ENCODE measurements at regions not wholly inside any gene's neighbourhood (a gene's known extent, or its start where the extent isn't known, plus 50 kb on each side); places are given as distances from the start of the nearest gene placed in this dataset.

GRCh38 chr2:12083713-12084419 lies 337.4 kb downstream of the LPIN1 start:
- 85 to 89% (median 88%) methylated on average over 5 of the region's 5 CpGs for whole genome bisulfite sequencing, 4 donors
- Histone ChIP-seq H3K4me1 (replicated peaks in 1 of 2) (no peaks in the 10 kb centered on the region), H3K27ac (no peak overlapping the region), H3K27me3 (no peaks in the 10 kb centered on the region), H3K36me3 (replicated peaks in 1 of 2) (no peaks in the 10 kb centered on the region), H3K9me3 (replicated peaks in 1 of 3) (no peaks in the 10 kb centered on the region), H3K4me3 (no peak overlapping the region)
- intact Hi-C loops (cut with DNase I), result no loop called here
- TF ChIP-seq, protein P1, sequence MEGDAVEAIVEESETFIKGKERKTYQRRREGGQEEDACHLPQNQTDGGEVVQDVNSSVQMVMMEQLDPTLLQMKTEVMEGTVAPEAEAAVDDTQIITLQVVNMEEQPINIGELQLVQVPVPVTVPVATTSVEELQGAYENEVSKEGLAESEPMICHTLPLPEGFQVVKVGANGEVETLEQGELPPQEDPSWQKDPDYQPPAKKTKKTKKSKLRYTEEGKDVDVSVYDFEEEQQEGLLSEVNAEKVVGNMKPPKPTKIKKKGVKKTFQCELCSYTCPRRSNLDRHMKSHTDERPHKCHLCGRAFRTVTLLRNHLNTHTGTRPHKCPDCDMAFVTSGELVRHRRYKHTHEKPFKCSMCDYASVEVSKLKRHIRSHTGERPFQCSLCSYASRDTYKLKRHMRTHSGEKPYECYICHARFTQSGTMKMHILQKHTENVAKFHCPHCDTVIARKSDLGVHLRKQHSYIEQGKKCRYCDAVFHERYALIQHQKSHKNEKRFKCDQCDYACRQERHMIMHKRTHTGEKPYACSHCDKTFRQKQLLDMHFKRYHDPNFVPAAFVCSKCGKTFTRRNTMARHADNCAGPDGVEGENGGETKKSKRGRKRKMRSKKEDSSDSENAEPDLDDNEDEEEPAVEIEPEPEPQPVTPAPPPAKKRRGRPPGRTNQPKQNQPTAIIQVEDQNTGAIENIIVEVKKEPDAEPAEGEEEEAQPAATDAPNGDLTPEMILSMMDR (IDR thresholded peaks at IDR 0.05), result no peak
- TF ChIP-seq POLR2A (IDR thresholded peaks at IDR 0.05), result no peak
- no peak for DNase-seq

GRCh38 chr2:12087175-12087574 lies 340.7 kb downstream of the LPIN1 start:
- Histone ChIP-seq H3K4me3 (no peak overlapping the region), H3K36me3 (replicated peaks in 1 of 2) (no peaks in the 10 kb centered on the region), H3K4me1 (replicated peaks in 1 of 2) (no peaks in the 10 kb centered on the region), H3K9me3 (replicated peaks in 1 of 3) (no peaks in the 10 kb centered on the region), H3K27me3 (no peaks in the 10 kb centered on the region), H3K27ac (no peak overlapping the region)
- intact Hi-C loops (cut with DNase I), result no loop called here
- WGBS, 4 donors, result 68 to 83% (median 79%) methylated on average over 2 of the region's 2 CpGs
- TF ChIP-seq, protein P1 (IDR thresholded peaks at IDR 0.05), result no peak
- TF ChIP-seq POLR2A (IDR thresholded peaks at IDR 0.05), result no peak
- DNase-seq, result no peak

DNA sequence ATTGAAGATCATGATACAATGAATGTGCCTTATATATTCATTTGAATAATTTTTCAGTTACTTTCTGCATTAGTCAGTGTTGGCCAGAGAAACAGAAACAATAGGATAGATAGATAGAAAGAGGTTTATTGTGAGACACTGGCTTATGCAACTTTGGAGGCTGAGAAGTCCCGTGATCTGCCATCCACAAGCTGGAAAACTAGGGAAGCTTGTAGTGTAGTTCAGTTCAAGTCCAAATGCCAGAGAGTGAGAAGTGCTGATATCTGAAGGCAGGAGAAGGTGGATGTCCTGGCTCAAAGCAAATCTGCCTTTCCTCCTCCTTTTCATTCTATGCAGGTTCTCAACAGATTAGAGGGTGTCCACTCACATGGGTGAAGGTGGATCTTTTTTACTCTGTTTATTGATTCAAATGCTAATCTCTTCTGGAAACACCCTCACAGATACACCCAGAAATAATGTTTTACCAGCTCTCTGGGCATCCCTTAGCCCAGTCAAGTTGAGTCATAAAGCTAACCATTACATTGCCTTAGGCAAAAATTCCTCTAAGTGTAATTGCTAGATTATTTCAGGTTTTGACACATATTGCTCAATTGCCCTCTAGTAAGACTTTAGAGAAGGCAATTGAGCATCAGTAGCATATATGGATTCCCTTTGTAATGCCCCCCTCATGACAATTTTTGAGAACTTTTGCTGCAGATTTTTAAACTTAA lies 341.4 kb downstream of the LPIN1 start:
- H3K9me3 ChIP-seq (replicated peaks in 1 of 3), result no peaks in the 10 kb centered on the region

GRCh38 chr2:12089001-12089400 lies 342.6 kb downstream of the LPIN1 start:
- Histone ChIP-seq H3K27me3 (no peaks in the 10 kb centered on the region), H3K27ac (no peak overlapping the region), H3K4me3 (no peak overlapping the region), H3K9me3 (replicated peaks in 1 of 3) (no peaks in the 10 kb centered on the region), H3K4me1 (replicated peaks in 1 of 2) (no peaks in the 10 kb centered on the region), H3K36me3 (replicated peaks in 1 of 2) (no peaks in the 10 kb centered on the region)
- WGBS, 4 donors, result 88 to 94% (median 90%) methylated on average over 1 of the region's 1 CpG
- TF ChIP-seq, protein P1 (IDR thresholded peaks at IDR 0.05), result no peak
- no peak for TF ChIP-seq POLR2A (IDR thresholded peaks at IDR 0.05)
- no peak for DNase-seq
- intact Hi-C loops (cut with DNase I), result no loop called here

More for the DNA sequence above, 341.4 kb downstream of the LPIN1 start:
- Histone ChIP-seq H3K4me3 (no peak overlapping the region), H3K27ac (no peak overlapping the region), H3K36me3 (replicated peaks in 1 of 2) (no peaks in the 10 kb centered on the region), H3K4me1 (replicated peaks in 1 of 2) (no peaks in the 10 kb centered on the region), H3K27me3 (no peaks in the 10 kb centered on the region)
- intact Hi-C loops (cut with DNase I), result no loop called here
- 87 to 100% (median 95%) methylated on average over 1 of the region's 1 CpG for WGBS, 4 donors
- DNase-seq, result no peak
- no peak for TF ChIP-seq POLR2A (IDR thresholded peaks at IDR 0.05)
- TF ChIP-seq, protein P1 (IDR thresholded peaks at IDR 0.05), result no peak
